ENCODE measurements at regions not wholly inside any gene's neighbourhood (a gene's known extent, or its start where the extent isn't known, plus 50 kb on each side); places are given as distances from the start of the nearest gene placed in this dataset.
"Not testable (repeated sequence)": the region's sequence is repeated elsewhere in the genome, so short reads cannot be mapped to it uniquely, and the experiment has no call there.

DNA sequence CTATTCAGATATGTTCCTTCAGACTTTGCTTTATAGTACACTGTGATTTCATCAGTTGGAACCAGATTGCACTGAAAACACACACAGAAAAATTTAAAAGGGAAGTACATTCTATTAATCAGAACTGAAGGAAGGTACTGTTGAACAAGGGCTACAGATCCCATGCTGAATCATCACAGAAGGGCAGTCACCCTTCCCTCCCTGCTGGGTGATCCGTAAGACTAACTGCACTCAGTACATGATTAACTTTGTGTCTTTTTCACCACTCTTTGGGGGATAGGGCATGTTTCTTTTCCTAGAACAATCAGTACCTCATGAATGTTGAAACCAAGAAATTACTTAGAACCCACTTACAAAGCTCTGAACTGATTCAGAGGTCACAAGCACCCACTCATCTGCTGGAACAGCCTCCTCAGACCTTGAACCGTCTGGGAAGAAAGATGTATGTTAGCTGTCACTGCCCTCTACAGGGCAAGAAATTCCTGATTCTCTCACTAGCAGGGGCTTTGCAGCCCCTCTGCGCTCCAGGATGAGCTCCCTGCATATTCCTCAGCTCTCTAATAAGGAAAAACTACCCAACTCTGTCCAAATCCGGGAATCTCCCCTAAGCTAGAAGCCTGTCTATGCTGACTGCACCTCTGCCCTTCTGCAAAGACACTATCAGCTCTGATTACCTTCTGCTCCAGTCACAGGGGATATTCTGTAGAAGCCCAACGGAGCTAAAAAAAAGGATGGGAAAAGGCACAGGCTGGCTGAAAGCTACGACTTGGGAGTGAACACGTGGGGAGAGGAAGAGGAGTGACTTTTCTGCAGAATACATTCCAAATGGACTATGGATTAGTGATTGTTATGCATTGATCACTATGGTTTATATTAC is 51.0 kb downstream of the IARS1 start:
- Mint-ChIP-seq H3K27ac (peak overlapping the region; percentile 31), H3K27me3 (no peaks in the 10 kb centered on the region), H3K36me3 (ENCODE audit: low read depth) (peaks cover 74% of the 10 kb centered on the region), H3K9me3 (no peaks in the 10 kb centered on the region), H3K4me3 (no peak overlapping the region), H3K4me1 (no peaks in the 10 kb centered on the region)
- no peak for DNase-seq
- CTCF ChIA-PET, result interaction anchor here (0.6 to 1.3 kb wide), 5 partner anchors 12 to 448 kb away, joined by 3 to 6 read pairs (median 4); no protein-coding TSS in a partner anchor
- POLR2A ChIA-PET, result no interaction called here

DNA sequence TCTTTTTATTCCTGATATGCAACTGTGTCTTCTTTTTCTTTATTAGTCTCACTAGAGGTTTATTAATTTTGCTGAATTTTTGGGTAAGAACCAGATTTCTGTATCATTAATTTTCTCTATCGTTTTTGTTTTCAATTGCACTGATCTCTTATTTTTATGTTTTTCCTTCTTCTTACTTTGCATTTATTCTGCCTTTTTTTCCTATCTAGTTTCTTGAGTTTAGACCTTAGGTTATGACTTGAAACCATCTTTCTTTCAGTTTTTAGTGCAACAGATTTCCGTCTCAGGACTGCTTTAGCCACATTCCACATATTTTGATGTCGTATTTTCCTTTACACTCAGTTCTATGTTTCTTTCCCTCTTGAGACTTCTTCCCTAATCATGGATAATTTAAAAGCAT is 56.6 kb downstream of the IARS1 start:
- H3K9me3 Mint-ChIP-seq, result no peaks in the 10 kb centered on the region
- H3K27me3 Mint-ChIP-seq, result no peaks in the 10 kb centered on the region
- ChIA-PET CTCF (no interaction called here), POLR2A (no interaction called here)
- H3K4me3 Mint-ChIP-seq, result no peak overlapping the region
- no peak overlapping the region for H3K27ac Mint-ChIP-seq
- DNase-seq, result no peak
- no peaks in the 10 kb centered on the region for H3K4me1 Mint-ChIP-seq
- H3K36me3 Mint-ChIP-seq (ENCODE audit: low read depth), result peaks cover 56% of the 10 kb centered on the region

DNA sequence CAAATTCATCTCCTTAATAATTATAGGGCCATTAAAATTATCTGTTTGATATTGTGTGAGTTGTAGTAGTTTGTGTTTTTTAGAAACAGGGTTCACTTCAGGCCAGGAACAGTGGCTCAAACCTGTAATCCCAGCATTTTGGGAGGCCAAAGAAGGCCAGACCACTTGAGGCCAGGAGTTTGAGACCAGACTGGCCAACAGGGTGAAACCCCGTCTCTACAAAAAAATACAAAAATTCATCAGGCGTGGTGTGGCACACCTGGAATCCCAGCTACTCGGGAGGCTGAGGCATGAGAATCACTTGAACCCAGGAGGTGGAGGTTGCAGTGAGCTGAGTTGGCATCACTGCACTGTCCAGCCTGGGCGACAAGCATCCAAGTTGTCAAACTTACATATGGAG is 57.0 kb downstream of the IARS1 start:
- no peaks in the 10 kb centered on the region for H3K27me3 Mint-ChIP-seq
- ChIA-PET CTCF (no interaction called here), POLR2A (no interaction called here)
- DNase-seq, result no peak
- no peak overlapping the region for H3K4me3 Mint-ChIP-seq
- H3K27ac Mint-ChIP-seq, result no peak overlapping the region
- H3K4me1 Mint-ChIP-seq, result no peaks in the 10 kb centered on the region
- peaks cover 51% of the 10 kb centered on the region for H3K36me3 Mint-ChIP-seq (ENCODE audit: low read depth)
- H3K9me3 Mint-ChIP-seq, result no peaks in the 10 kb centered on the region

DNA sequence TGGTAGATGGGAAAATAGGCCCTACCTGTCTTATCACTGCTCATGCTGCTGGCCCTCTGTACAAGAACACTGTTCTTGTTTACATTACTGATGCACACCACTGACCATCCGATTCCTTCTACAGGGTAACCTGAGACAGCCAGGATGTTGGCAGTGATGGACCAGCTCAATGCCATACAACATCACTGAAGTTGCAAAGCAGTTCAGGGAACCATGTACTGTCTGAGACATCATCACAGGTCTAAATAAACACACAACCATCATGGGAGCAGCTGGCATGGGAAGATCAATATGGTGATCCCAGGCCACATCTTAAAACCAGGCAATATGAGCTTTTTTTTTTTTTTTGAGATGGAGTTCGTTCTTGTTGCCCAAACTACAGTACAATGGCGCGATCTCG is 59.0 kb downstream of the IARS1 start:
- POLR2A ChIA-PET, result no interaction called here
- no peaks in the 10 kb centered on the region for H3K27me3 Mint-ChIP-seq
- DNase-seq, result no peak
- H3K9me3 Mint-ChIP-seq, result no peaks in the 10 kb centered on the region
- no peak overlapping the region for H3K27ac Mint-ChIP-seq
- peaks cover 47% of the 10 kb centered on the region for H3K36me3 Mint-ChIP-seq (ENCODE audit: low read depth)
- no peak overlapping the region for H3K4me3 Mint-ChIP-seq
- CTCF ChIA-PET, result interaction anchor here (0.6 kb wide), 2 partner anchors 13 to 174 kb away, joined by 3 to 4 read pairs; no protein-coding TSS in a partner anchor
- no peaks in the 10 kb centered on the region for H3K4me1 Mint-ChIP-seq

DNA sequence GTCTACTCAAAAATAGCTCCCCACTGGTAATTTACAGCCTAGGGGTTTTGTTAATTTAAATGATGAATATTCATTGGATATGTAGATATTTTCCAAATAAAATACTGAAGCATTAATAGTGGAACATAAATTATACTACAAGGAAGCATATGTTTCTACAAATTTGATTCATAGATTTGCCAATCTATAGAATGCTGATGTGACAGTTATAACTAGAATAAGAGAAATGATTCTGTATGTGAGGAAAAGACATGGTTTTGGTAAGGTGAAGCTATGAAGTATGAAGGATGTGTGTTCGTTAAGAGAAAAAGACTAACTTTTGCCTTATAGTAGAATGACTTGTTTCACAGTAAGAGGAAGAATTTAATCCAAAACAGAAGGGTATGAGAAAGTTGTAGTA is 61.3 kb downstream of the IARS1 start:
- Mint-ChIP-seq H3K27me3 (no peaks in the 10 kb centered on the region), H3K9me3 (peaks cover 5% of the 10 kb centered on the region), H3K4me3 (no peak overlapping the region), H3K36me3 (ENCODE audit: low read depth) (peaks cover 48% of the 10 kb centered on the region), H3K27ac (no peak overlapping the region), H3K4me1 (no peaks in the 10 kb centered on the region)
- POLR2A ChIA-PET, result no interaction called here
- CTCF ChIA-PET, result no interaction called here
- no peak for DNase-seq

DNA sequence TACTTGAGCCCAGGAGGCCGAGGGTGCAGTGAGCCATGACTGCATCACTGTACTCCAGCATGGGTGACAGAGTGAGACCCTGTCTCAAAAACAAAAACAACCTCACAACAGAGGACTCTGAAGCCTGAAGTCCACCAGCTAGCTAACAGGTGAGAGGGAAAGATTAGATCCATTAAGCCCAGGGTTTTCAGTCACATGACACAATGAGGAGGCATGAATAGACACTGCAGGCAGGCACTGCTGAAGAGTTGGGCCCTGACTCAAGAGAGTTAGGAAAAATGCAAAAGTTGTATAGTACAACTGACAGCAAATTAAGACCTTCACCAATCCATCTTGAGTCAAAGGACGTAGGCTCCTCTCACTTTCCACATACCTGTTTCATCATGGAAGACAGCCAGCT is 64.9 kb downstream of the IARS1 start:
- Mint-ChIP-seq H3K36me3 (ENCODE audit: low read depth) (peaks cover 58% of the 10 kb centered on the region), H3K27ac (no peak overlapping the region), H3K4me3 (no peak overlapping the region), H3K9me3 (peaks cover 5% of the 10 kb centered on the region), H3K27me3 (no peaks in the 10 kb centered on the region), H3K4me1 (no peaks in the 10 kb centered on the region)
- no peak for DNase-seq
- CTCF ChIA-PET, result no interaction called here
- POLR2A ChIA-PET, result no interaction called here

DNA sequence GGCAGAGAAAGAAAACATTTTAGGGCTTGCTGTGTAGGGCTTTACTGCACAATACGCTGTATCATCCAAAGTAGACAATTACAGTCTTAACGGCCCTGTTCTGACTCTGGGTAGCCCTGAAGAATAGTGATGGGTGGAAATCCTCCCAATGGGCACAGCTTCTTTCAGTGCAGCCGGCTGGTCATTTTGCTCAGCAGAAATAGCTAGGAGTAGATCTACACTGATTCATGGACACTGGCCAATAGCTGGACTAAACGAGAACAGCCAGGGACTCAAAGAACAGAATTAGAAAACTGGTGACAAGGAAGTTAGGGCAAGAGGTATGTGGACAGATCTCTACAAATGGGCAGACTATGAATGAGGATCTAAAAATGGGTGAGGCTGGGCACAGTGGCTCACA is 69.3 kb downstream of the IARS1 start:
- Mint-ChIP-seq H3K27ac (no peak overlapping the region), H3K4me1 (no peaks in the 10 kb centered on the region), H3K9me3 (peaks cover 5% of the 10 kb centered on the region), H3K4me3 (no peak overlapping the region), H3K27me3 (no peaks in the 10 kb centered on the region), H3K36me3 (ENCODE audit: low read depth) (peaks cover 68% of the 10 kb centered on the region)
- ChIA-PET POLR2A (no interaction called here), CTCF (no interaction called here)
- no peak for DNase-seq

DNA sequence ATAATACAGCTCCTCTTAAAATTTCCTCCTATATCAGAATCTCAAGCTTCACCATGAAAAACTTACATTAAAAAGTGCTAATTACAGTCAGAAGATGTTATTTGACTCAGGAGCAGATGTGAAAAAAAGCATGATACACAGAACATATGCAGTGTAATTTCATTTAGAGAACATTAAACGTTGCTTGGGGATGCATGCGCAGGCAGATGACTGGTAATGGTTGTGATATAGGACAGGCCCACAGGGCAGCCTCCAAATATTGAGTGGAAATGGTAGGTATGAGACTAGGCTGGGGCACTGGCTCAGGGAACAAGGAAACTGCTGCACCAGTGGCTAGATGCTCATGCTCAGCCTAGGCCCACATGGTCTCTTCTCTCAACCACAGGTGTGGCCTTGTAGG is 69.7 kb downstream of the IARS1 start:
- DNase-seq, result no peak
- Mint-ChIP-seq H3K4me1 (no peaks in the 10 kb centered on the region), H3K9me3 (peaks cover 3% of the 10 kb centered on the region), H3K4me3 (no peak overlapping the region), H3K36me3 (ENCODE audit: low read depth) (peaks cover 70% of the 10 kb centered on the region), H3K27ac (peak overlapping the region; percentile 11), H3K27me3 (no peaks in the 10 kb centered on the region)
- POLR2A ChIA-PET, result no interaction called here
- CTCF ChIA-PET, result no interaction called here

DNA sequence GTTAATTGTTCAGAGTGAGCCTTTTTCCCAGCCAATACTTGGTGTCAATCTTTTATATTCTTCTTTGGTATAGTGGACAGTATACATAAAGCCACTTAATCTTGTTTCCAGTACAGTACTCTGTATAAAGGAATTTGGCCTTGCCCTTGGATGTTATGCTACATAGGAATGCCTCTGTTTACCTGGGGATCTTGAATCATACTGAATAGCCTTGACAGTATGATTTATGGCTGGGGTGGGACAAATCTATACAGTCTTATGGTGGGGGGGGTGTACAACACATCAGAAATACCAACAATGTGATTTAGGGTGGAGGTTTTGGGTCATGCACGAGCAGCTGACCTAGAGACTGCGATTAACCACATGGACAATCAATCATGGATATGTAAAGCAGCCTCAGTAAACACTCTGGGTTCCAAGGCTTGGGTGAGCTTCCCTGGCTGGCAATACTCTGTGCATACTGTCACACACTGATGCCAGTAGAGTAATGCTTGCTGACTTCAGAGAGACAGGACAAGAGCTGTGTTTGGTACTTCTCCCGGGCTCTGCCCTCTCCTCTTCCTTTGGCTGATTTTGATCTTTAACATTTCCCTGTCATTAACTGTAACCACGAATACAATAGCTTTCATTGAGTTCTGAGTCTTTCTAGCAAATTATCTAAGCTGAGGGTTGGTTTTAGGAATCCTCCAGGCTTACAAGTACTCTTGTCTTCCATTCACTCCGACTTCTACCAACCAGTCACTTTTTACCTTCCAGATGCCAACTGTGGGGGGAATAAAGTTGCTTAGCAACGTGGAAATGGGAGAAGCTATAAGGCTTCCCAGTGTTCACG is 84.6 kb downstream of the IARS1 start:
- POLR2A ChIA-PET, result no interaction called here
- Mint-ChIP-seq H3K9me3 (no peaks in the 10 kb centered on the region), H3K36me3 (ENCODE audit: low read depth) (peaks cover 57% of the 10 kb centered on the region), H3K27ac (no peak overlapping the region), H3K4me1 (no peaks in the 10 kb centered on the region), H3K27me3 (no peaks in the 10 kb centered on the region), H3K4me3 (no peak overlapping the region)
- CTCF ChIA-PET, result interaction anchor here (0.9 kb wide), 1 partner anchor 69 kb away, joined by 3 read pairs; no protein-coding TSS in a partner anchor
- DNase-seq, result no peak

DNA sequence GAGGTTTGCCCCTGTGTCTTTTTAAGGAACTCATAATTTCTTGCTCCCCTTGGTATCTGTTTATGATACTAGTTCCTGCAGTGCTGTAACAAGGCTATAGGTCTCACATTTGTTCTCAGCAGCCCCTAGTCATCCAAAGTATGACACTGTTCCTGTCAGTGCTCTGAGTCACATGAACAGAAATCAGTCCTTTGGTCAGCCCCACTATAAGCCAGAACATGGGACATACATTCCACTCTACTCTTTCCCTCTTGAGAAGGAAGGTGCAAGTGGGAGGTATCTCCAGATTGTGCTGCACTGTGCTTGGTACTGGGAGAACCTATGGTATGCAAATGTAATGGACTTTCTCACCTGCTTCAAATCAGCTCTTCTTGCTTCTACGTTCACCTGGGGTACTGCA is 87.0 kb downstream of the IARS1 start:
- DNase-seq, result no peak
- no peaks in the 10 kb centered on the region for H3K4me1 Mint-ChIP-seq
- no peaks in the 10 kb centered on the region for H3K27me3 Mint-ChIP-seq
- H3K36me3 Mint-ChIP-seq (ENCODE audit: low read depth), result peaks cover 38% of the 10 kb centered on the region
- peak overlapping the region; percentile 32 for H3K27ac Mint-ChIP-seq
- H3K9me3 Mint-ChIP-seq, result no peaks in the 10 kb centered on the region
- no peak overlapping the region for H3K4me3 Mint-ChIP-seq
- ChIA-PET POLR2A (no interaction called here), CTCF (no interaction called here)

DNA sequence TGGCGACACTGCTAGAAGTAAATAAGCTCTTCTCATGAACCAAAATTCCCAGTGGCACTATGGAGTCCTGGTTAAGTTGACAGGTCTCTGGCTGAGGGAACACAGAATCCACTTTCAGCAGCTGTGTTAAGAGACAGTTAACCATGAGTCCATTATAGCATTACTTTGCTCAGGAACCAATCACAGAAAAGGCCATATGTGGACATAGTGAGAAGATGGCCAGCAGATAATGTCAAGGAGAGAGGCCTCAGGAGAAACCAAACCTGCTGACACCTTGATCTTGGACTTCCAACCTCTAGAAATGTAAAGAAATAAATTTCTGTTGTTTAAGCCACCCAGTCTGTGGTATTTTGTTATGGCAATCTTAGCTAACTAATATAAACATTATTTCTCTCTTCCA is 88.7 kb upstream of the SPTLC1 start:
- H3K4me3 Mint-ChIP-seq, H3K9me3 Mint-ChIP-seq, H3K4me1 Mint-ChIP-seq, H3K27me3 Mint-ChIP-seq, POLR2A ChIA-PET, DNase-seq, H3K27ac Mint-ChIP-seq: not testable (repeated sequence)
- H3K36me3 Mint-ChIP-seq (ENCODE audit: low read depth), result peaks cover 13% of the 10 kb centered on the region
- CTCF ChIA-PET, result interaction anchor here (0.7 to 1.6 kb wide), 2 partner anchors 9 to 424 kb away, joined by 3 to 5 read pairs; no protein-coding TSS in a partner anchor

DNA sequence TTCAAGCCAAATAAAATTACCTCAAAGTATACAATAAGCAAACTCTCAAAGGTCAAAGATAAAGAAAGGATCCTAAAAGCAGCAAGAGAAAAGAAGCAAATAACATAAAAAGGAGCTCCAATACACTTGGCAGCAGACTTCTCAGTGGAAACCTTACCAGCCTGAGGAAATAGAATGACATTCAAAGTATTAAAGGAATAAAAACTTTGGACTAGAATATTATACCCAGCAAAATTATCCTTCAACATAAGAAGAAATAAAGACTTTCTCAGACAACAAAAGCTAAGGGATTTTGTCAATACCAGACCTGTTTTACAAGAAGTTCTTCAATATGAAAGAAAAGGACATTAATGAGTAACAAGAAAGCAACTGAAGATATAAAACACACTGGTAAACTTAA is 83.0 kb upstream of the SPTLC1 start:
- H3K36me3 Mint-ChIP-seq (ENCODE audit: low read depth); H3K4me1 Mint-ChIP-seq; H3K4me3 Mint-ChIP-seq; H3K27me3 Mint-ChIP-seq; CTCF ChIA-PET; H3K9me3 Mint-ChIP-seq; POLR2A ChIA-PET; DNase-seq; H3K27ac Mint-ChIP-seq: not testable (repeated sequence)

DNA sequence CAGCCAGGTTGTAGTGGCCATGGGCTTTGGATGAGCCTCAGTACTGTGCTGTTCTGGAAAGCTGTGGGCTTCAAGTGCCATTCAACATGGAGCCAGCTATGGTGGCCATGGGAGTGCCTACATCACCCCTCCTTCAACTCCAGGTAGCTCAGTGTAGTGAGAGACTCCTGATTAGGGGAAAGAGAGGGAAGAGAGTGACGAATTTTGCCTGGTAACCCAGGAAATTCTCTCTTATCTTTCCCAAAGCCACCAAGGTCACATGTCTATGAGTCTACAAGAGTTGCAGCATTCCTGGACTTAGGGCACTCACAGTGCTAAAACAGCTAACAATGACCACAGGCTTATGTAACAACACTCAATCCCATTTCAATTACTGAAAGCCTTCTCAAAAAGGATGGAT is 81.7 kb upstream of the SPTLC1 start:
- ChIA-PET CTCF (interaction anchor here (0.6 kb wide), 1 partner anchor 175 kb away, joined by 3 read pairs; no protein-coding TSS in a partner anchor), POLR2A (no interaction called here)
- H3K4me3 Mint-ChIP-seq, result no peak overlapping the region
- H3K36me3 Mint-ChIP-seq (ENCODE audit: low read depth), result no peaks in the 10 kb centered on the region
- no peak overlapping the region for H3K27ac Mint-ChIP-seq
- no peaks in the 10 kb centered on the region for H3K4me1 Mint-ChIP-seq
- no peak for DNase-seq
- H3K27me3 Mint-ChIP-seq, result peaks cover 5% of the 10 kb centered on the region
- H3K9me3 Mint-ChIP-seq, result peaks cover 8% of the 10 kb centered on the region
